ENCODE measurements at regions not wholly inside any gene's neighbourhood (a gene's known extent, or its start where the extent isn't known, plus 50 kb on each side); places are given as distances from the start of the nearest gene placed in this dataset.

DNA sequence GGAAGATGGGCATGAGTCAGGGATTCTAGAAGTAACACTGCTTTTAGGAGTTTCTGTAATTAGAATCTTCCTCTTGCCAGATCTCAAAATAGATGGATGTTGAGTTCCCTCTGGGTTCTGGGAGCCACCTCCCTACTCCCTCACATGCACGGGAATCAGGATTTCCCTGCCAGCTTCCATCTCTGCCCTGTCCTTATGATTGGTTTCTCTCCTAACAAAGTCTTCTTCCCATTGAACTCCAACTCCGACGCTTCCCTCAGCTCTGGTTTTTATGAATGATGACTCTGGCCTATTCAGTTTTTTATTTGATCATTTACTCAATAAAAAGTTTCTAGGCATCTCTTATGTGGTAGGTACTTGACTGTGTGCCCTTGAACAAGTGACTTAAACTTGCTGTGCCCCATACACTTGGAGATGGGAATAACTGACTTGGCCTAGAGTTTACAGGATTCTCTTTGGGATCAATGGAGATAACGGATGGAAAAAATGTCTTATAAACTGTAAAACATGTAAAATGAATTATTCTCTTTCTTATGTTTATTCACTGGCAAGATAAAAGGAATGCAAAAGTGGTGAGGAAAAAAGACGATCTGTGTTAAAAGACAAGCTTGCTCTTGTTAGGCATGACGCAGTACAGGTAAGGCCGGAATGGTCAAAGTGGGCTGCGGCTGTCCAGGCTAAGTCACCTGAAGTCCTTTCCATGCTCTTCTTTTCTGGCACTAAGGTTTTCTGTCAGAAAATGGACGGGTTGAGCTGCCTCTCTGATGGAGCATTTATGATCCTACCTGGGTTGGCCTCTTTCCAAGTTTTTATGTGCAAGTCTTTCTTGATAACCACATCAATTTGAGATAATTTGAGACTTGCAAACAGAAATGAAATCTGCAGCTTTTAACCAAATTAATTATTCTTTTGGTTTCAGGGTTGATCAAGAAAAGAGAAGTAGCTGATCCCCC, 199.6 kb downstream of the MYCN start:
- DNase-seq: no peak

DNA sequence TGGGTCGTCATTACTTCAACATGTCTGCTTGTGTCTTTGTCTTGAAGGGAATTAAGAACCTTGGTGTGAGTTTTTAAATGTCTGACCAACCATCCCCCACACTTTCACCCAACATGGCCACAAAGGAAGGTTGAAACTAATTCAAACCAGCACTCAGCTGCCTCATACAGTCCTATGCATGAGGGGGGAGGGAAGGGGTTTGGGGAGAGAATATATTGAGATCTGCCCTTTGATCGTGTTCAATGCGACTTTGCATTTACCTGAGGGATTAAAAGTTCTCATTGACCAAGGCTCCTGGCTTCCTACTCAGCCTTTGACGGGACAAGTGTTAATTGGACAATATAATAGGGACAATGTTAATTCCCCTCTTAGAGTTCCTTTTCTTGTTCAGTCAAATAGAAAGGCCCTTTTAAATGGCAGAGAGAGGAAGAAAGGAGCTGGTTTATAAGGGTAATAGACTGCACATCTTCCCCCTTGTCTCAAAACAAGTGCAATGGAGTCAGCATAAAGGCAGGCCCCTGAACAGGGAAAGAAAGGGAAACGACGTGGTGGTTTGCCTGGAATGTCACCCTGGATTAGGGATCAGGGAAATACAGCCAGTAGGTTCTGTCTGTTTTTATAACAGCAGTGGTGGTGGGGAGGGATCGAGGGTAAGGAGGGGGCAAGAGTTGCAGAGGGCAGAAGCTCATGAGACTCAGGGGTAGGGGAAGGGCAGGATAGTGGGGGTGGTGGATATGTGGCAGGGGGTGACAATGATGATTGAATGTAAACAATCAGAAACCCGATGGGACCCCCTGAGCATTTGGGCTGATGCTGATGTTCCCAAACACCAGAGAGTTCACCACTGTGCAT, 198.7 kb downstream of the MYCN start:
- no peak for DNase-seq

GRCh38 chr2:16137080-16137755, 196.9 kb downstream of the MYCN start:
- no peak for DNase-seq

- DNase-seq: no peak
These were observed 196.2 kb downstream of the MYCN start for GRCh38 chr2:16136461-16137035.

DNA sequence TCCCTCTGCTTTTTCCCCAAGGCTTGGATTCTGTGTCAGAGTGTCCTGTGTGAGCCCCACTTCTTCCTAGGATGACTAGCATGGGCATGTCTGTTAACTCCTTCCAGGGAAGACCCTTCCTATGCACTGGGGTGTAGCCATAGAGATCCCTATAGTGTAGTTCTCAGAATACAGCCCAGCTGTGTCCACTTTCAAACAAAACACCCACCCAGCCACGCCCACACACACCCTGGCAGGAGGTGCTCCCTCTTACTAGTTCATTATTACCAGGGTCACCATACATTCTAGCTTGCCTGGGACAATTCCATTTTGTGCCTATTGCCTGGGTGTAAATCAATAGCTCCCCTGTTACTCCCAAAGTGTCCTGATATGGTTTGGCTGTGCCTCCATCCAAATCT, 195.6 kb downstream of the MYCN start:
- DNase-seq: no peak

GRCh38 chr2:16135196-16135912, 195.0 kb downstream of the MYCN start:
- DNase-seq: no peak

DNA sequence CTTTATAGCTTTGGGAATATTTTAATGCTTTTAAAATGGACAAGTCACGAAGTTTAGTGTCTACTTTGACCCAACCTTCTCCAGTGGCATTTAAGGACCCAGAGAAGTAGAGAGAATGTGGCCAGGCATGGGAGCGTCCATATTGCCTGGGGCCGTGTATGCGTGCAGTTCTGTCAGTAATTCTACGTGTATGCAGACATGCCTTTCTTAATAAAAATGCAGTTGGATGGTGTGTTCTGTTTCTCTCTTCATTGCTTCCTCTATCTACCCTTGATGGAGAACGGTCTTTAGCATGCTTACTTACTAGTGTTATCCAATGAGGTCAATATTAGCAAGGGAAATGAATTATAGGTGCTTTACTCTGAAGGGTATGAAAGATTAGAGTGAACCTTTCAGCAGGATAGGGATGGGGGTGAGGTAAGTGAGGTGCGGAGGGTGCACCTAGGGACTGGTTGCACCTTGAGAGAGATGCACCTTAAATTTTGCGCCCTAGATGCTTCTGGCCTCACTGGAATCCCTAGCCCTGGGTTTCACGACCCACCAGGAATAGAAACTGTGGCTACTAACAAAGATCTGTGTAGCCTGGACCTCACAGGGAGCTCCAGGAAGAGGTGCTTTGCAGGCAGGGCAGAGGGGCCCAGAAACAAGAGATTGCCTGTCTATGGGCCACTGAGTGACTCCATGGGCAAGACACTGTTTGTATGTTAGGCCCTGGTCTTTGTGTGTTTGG, 194.3 kb downstream of the MYCN start:
- no peak for DNase-seq

GRCh38 chr2:16130906-16131400, 190.6 kb downstream of the MYCN start:
- DNase-seq: no peak

DNA sequence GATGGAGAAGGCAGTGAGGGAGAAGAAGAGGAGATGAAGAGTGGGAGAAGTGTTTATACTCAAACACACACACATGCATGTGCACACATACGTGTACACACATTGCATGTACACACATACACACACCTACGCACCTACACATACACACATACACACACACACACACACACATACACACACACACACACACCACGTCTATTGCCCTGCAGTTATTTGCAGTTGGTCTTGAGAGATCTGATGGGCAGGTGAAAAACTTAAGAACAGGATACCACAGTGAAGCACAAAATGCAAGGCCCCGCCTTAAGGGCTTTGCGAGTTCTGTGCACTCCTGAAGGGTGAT, 190.2 kb downstream of the MYCN start:
- no peak for DNase-seq

DNA sequence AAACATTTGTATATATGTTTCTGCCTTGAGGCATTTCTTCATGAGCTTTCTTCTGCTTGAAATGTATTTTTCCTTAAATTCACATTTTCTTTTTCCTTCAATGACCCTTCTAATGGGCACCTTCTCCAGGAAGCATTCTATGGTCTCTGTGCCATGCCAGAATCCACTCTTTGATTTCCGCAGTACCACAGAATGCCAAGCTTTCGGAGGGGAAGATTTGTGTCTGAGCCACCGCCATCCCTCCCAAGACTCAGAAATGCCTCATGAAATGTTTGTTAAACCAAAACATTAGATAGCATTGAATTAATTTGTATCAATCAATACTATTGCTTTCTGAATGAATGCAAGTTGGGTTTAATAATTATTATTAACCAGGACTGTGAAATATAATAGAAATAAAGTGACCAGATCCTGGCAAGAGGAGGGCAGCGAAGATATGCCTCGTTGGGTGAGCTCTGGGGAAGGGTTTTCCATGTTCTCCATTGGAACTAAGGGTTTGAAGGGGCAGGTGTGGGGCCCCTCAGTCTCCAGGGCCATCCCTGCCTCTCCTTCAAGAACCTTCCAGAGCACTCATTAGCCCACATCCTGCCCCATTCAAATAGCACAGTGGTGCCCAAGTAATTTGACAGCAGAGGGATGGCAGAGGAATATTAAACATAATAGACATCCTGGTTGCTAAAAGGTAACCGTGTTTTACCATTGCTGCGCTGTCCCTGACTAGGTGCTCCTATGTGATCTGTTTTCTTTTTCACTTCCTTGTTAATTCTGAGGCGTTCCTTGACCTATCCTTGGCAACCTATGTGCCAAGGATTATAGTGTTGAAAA, 189.6 kb downstream of the MYCN start:
- no peak for DNase-seq

DNA sequence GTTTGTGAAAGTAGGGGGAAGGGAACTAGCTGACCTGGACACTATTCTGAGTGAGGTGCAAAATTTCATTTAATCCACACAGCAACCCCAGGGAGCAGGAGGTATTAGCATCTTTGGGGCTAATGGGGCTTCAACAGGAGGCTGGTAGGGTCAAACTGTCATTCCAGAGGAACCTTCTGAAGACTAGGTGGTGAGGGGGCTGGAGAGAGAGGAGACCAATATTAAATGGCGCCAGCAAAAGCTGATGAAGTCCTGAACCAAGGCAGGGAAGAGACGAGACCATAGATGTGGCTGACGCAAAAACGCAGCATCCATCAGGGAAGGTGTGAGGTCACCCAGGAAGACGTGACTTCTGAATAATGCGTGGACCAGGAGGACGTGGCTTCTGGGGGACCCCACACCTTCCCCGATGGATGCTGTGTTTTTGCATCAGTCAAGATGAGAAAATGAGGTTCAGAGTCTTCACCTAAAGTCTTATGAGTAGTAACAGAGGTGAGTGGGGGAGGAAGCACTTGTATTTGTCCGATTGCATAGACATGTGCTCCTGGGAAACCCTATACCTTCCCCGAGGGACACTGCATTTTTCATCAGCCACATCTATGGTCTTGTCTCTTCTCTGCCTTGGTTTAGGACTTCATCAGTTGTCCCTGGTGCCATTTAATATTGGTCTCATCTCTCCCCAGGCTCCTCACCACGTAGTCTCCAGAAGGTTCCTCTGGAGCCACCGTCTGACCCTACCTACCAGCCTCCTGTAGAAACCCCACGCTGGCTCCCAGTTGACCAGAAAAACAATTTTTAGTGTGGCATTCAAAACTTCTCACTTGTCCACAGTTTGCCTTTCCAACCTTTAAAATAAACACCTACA, 188.6 kb downstream of the MYCN start:
- DNase-seq: no peak

DNA sequence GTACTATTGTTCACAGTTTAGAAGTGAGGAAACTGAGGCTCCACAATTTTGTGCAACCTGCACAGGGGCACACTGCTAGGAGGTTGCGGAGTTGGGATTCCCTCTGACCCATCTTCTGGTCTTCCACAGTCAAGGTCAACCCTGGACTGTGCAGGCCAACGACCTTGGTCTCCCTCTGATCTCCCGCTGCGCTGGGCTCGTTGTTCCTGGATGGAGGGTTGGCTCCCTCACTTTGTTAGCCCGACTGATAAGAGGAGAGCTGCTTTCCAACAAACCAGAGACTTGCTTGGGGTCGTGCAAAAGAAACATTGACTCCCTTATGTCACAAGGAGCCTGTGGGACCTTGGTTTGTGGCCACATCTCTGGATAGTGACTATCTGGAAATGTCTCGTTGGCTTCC, 187.6 kb downstream of the MYCN start:
- DNase-seq: no peak

DNA sequence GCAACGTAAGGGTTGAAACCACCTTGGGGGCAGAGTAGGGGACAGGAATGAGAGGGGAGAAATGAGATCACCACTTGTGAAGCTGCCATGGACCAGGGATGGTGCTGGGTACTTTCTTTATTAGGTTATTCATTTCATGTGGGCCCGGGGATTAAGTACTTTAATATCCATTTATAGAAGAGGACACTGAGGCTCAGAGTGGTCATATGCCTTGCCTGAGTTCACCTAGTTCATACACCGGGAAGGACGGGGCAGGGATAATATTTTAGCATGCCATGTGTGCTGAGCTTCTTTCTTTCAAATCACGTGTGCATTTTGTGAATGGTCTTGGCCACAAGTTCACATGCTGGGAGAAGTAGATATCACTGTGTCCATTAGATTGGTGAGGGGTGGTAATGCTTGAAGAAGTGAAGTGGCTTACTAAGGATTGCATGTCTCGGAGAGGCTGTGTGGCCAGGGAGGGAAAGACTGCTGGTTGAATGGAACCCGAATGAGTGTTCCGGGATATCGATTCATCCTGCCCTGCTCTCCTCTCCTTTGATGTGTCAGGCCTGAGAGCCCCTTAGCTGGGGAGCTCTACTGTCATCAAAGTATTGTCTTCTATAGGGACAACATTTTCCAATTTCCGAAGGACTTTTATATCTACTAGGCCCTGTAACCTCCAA, 187.1 kb downstream of the MYCN start:
- DNase-seq: no peak

DNA sequence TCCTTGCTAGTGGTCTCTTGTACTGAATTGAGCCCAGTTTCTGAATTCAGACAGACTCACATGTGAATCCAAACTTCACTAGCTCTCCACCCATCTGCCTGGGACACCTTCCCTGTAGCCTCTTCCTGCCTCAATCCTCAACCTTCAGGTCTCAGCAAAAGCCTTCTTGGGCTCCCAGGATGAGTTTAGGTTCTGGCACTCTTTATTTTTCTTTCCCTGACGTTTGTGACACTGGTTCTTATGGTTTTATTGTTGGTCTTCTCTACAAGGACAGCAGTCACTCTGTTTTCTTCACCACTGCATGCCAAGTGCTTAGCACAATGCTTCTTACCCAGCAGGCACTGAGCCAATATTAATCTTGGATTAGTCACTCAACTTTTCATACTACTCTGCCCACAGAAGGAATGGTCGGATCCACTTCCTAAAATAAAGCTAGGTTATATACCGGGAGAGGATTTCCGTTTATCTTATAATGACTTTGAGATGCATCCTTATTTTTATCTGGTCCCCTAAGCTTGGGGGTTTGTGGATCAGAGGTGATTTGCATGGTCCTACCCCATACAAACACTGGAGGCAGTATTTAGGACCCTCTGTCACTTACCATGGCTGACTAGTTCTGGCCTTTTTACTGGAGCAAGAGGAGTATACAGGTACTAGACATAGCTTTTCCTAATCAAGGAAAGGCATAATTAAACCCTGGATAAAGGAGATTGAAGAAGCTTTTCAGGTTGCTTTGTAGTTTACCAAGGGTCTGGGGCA, 186.3 kb downstream of the MYCN start:
- no peak for DNase-seq

DNA sequence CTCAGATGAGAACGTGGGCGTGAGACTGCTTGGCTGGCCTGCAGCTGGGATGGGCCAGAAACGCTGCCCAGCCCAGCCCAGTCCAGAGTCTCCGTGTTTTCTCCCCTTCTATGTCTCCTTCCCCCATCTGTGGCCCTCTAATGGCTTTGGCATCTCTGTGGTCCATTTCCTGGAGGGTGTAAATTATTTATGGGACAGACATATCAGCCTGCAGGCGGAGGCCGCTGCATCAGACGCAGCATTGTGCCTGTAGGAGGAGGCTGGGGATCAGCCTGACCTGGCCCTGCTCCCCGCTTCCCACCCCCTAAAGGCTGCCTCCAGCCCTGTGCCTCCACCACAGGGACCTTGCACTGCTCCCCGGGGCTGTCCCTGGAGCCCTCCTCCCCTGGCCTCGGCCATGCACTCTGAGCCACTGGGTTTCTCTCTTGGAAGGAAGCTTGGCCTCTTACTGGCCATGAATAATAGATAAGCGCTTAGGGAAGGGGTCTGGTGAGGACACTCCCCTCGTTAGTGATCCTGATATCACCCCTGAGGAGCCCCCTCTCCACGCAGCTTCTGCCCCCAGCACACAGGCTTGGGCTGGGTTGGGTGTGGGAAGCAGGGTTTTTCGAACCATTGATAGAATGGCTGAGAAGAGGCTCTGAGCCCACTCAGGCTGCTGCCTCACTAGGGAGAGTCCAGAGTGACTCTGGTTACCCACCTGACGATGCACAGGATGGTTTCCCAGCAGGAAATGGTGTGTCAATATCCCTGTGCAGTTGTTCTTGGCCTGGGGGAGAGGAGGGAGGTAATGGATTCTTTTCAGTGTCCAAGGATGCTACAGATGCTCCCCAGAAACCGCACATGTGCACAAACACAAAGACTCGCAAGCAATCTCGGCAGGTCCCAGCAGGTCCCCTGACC, 185.5 kb downstream of the MYCN start:
- no peak for DNase-seq

DNA sequence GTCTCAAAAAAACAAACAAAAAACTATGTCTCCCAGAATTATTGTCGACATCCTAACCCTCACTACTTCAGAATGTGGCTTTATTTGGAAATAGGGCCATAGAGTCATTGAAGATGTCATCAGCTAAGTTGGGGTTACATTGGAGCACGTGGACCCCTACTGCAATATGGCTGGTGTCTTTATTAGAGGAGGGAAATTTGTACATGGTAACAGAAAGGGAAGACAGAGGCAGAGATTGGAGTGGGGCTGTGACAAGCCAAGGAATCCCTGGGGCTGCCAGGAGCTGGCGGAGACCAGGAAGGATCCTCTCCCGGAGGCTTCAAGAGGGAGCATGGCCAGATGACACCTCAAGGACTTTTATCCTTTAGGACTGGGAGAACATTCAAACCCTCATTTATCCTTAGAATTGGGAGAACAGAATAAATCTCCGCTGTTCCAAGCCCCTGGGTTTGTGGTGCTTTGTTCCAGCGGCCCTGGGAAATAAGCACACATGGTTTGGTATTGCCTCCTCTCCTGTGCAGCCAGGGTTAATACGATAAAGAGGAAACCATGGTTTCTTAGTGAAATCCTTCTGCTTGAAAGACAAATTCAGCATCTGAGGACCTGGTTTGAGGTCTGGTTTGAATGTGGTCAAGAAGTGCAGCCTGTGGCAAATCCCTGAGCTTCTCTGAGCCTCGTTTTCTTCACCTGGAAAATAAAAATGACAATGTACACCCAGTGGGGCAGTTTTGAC, 184.7 kb downstream of the MYCN start:
- DNase-seq: no peak
